ENCODE measurements at regions not wholly inside any gene's neighbourhood (a gene's known extent, or its start where the extent isn't known, plus 50 kb on each side); places are given as distances from the start of the nearest gene placed in this dataset.
"Not testable (repeated sequence)": the region's sequence is repeated elsewhere in the genome, so short reads cannot be mapped to it uniquely, and the experiment has no call there.

GRCh38 chr17:34435182-34435928, 72.3 kb upstream of the CCL1 start:
- TF ChIP-seq POLR2A (IDR thresholded peaks at IDR 0.05) (no peak), CTCF (IDR thresholded peaks at IDR 0.05 in 4 of 5, conservative IDR thresholded peaks at IDR 0.05 in 1 of 5) (no peak)
- in situ Hi-C loops (cut with MboI; ENCODE audit: low sequenced_read_pairs in 4 of 4): loop anchor here in 1 of 4 donors (25.0 kb wide), 1 partner anchor 177 kb away; no protein-coding TSS in a partner anchor
- H3K4me1 ChIP-seq: no peaks in the 10 kb centered on the region
- no peaks in the 10 kb centered on the region for H3K9me3 ChIP-seq
- no peak overlapping the region for H3K4me3 ChIP-seq
- no peak for DNase-seq
- intact Hi-C loops (cut with DNase I; ENCODE audit: low total_unique reads): no loop called here
- no peaks in the 10 kb centered on the region for H3K27me3 ChIP-seq
- no peak for ATAC-seq
- H3K36me3 ChIP-seq: no peaks in the 10 kb centered on the region
- H3K27ac ChIP-seq: no peak overlapping the region

- intact Hi-C loops (cut with DNase I; ENCODE audit: low total_unique reads): no loop called here
- Histone ChIP-seq H3K27me3 (no peaks in the 10 kb centered on the region), H3K27ac (no peak overlapping the region), H3K9me3 (no peaks in the 10 kb centered on the region), H3K4me1 (no peaks in the 10 kb centered on the region), H3K4me3 (no peak overlapping the region), H3K36me3 (no peaks in the 10 kb centered on the region)
- ATAC-seq (peak in 1 of 2 donors; percentile 27), DNase-seq (no peak)
- TF ChIP-seq POLR2A (IDR thresholded peaks at IDR 0.05) (no peak), CTCF (IDR thresholded peaks at IDR 0.05 in 4 of 5, conservative IDR thresholded peaks at IDR 0.05 in 1 of 5) (no peak)
- in situ Hi-C loops (cut with MboI; ENCODE audit: low sequenced_read_pairs in 4 of 4): loop anchor here in 1 of 4 donors (25.0 kb wide), 1 partner anchor 178 kb away; no protein-coding TSS in a partner anchor
Observed at GRCh38 chr17:34434052-34434451, 71.0 kb upstream of the CCL1 start.

GRCh38 chr17:34424814-34425491, 61.9 kb upstream of the CCL1 start:
- in situ Hi-C loops (cut with MboI; ENCODE audit: low sequenced_read_pairs in 4 of 4) (loop anchor here in 3 of 4 donors (5.0 to 25.0 kb wide), 4 partner anchors 187 to 700 kb away; partner anchors contain the start of gene FNDC8 (in 2 of the 3)), intact Hi-C loops (cut with DNase I; ENCODE audit: low total_unique reads) (no loop called here)
- DNase-seq: no peak
- H3K27ac ChIP-seq: no peak overlapping the region
- no peaks in the 10 kb centered on the region for H3K4me1 ChIP-seq
- TF ChIP-seq POLR2A (IDR thresholded peaks at IDR 0.05) (no peak), CTCF (IDR thresholded peaks at IDR 0.05 in 4 of 5, conservative IDR thresholded peaks at IDR 0.05 in 1 of 5) (no peak)
- H3K9me3 ChIP-seq: no peaks in the 10 kb centered on the region
- no peak overlapping the region for H3K4me3 ChIP-seq
- no peaks in the 10 kb centered on the region for H3K36me3 ChIP-seq
- peaks cover 10 to 22% (median 18%) of the 10 kb centered on the region in 3 donors for H3K27me3 ChIP-seq
- ATAC-seq: no peak

- TF ChIP-seq CTCF (IDR thresholded peaks at IDR 0.05 in 4 of 5, conservative IDR thresholded peaks at IDR 0.05 in 1 of 5) (no peak), POLR2A (IDR thresholded peaks at IDR 0.05) (no peak)
- ATAC-seq: no peak
- H3K27me3 ChIP-seq: peaks cover 10 to 22% (median 18%) of the 10 kb centered on the region in 3 donors
- no peaks in the 10 kb centered on the region for H3K4me1 ChIP-seq
- no peak for DNase-seq
- no peaks in the 10 kb centered on the region for H3K36me3 ChIP-seq
- intact Hi-C loops (cut with DNase I; ENCODE audit: low total_unique reads): no loop called here
- no peak overlapping the region for H3K27ac ChIP-seq
- in situ Hi-C loops (cut with MboI; ENCODE audit: low sequenced_read_pairs in 4 of 4): loop anchor here in 2 of 4 donors (5.0 to 25.0 kb wide), 3 partner anchors 213 to 701 kb away; partner anchors contain the start of gene FNDC8 (in 2 of the 2)
- H3K4me3 ChIP-seq: no peak overlapping the region
- no peaks in the 10 kb centered on the region for H3K9me3 ChIP-seq
Observed at GRCh38 chr17:34423978-34424813, 61.2 kb upstream of the CCL1 start.

- H3K4me1 ChIP-seq; H3K36me3 ChIP-seq; H3K9me3 ChIP-seq; H3K4me3 ChIP-seq; DNase-seq; ATAC-seq; intact Hi-C loops (cut with DNase I; ENCODE audit: low total_unique reads); H3K27ac ChIP-seq: not testable (repeated sequence)
- in situ Hi-C loops (cut with MboI; ENCODE audit: low sequenced_read_pairs in 4 of 4): loop anchor here in 2 of 4 donors (5.0 to 25.0 kb wide), 3 partner anchors 214 to 701 kb away; partner anchors contain the start of gene FNDC8 (in 2 of the 2)
- peaks cover 10 to 22% (median 18%) of the 10 kb centered on the region in 3 donors for H3K27me3 ChIP-seq
Observed at GRCh38 chr17:34423315-34423714, 60.3 kb upstream of the CCL1 start.

All from gastrocnemius medialis (tissue), 4 donors.